ENCODE measurements at regions not wholly inside any gene's neighbourhood (a gene's known extent, or its start where the extent isn't known, plus 50 kb on each side); places are given as distances from the start of the nearest gene placed in this dataset.

GRCh38 chr9:7304627-7304995 is 495.0 kb downstream of the DMAC1 start:
- H3K9me2 ChIP-seq (ENCODE audit: insufficient read depth), result no peaks in the 10 kb centered on the region
- no peak overlapping the region for H3K27ac ChIP-seq
- CTCF ChIA-PET, result no interaction called here
- H3K4me3 ChIP-seq, result no peak overlapping the region
- H3K36me3 ChIP-seq (ENCODE audit: low read depth), result no peaks in the 10 kb centered on the region
- H3K27me3 ChIP-seq (ENCODE audit: insufficient read depth, low read depth), result peaks cover 34% of the 10 kb centered on the region
- no peaks in the 10 kb centered on the region for H3K79me2 ChIP-seq (ENCODE audit: low read depth)
- TF ChIP-seq CTCF (conservative IDR thresholded peaks at IDR 0.05), result no peak
- TF ChIP-seq EZH2 (IDR thresholded peaks at IDR 0.05; ENCODE audit: low read depth), result no peak
- intact Hi-C loops (cut with micrococcal nuclease; ENCODE audit: unreplicated experiment), result no loop called here
- no peaks in the 10 kb centered on the region for H3F3A ChIP-seq (ENCODE audit: insufficient read depth, low read depth)
- BruUV-seq (replicated peaks), result no TSS peak
- H3K4me1 ChIP-seq (replicated peaks; ENCODE audit: insufficient read depth), result no peaks in the 10 kb centered on the region
- H4K20me1 ChIP-seq (ENCODE audit: insufficient read depth), result no peaks in the 10 kb centered on the region
- H3K4me2 ChIP-seq, result no peak overlapping the region
- no peak for DNase-seq
- no peaks in the 10 kb centered on the region for H3K9me3 ChIP-seq (ENCODE audit: insufficient read depth, low read depth)
- no peak overlapping the region for H2AFZ ChIP-seq
- POLR2A ChIA-PET (ENCODE audit: unreplicated experiment), result no interaction called here

GRCh38 chr9:7303907-7304626 is 495.5 kb downstream of the DMAC1 start:
- no peak for DNase-seq
- CTCF ChIA-PET, result no interaction called here

GRCh38 chr9:7300484-7300883 is 499.1 kb downstream of the DMAC1 start:
- Histone ChIP-seq H2AFZ (no peak overlapping the region), H3K4me1 (replicated peaks; ENCODE audit: insufficient read depth) (no peaks in the 10 kb centered on the region), H3K4me3 (no peak overlapping the region), H3K4me2 (no peak overlapping the region), H3K9me2 (ENCODE audit: insufficient read depth) (no peaks in the 10 kb centered on the region), H3K27me3 (ENCODE audit: insufficient read depth, low read depth) (peaks cover 44% of the 10 kb centered on the region), H3K9me3 (ENCODE audit: insufficient read depth, low read depth) (no peaks in the 10 kb centered on the region), H3K79me2 (ENCODE audit: low read depth) (no peaks in the 10 kb centered on the region), H3K36me3 (ENCODE audit: low read depth) (no peaks in the 10 kb centered on the region), H3F3A (ENCODE audit: insufficient read depth, low read depth) (no peaks in the 10 kb centered on the region), H4K20me1 (ENCODE audit: insufficient read depth) (no peaks in the 10 kb centered on the region), H3K27ac (no peak overlapping the region)
- no peak for DNase-seq
- POLR2A ChIA-PET (ENCODE audit: unreplicated experiment), result no interaction called here
- TF ChIP-seq CTCF (conservative IDR thresholded peaks at IDR 0.05), result no peak
- TF ChIP-seq EZH2 (IDR thresholded peaks at IDR 0.05; ENCODE audit: low read depth), result no peak
- BruUV-seq (replicated peaks), result no TSS peak
- CTCF ChIA-PET, result no interaction called here
- intact Hi-C loops (cut with micrococcal nuclease; ENCODE audit: unreplicated experiment), result no loop called here

More at GRCh38 chr9:7303907-7304626, 495.5 kb downstream of the DMAC1 start:
- H3K9me3 ChIP-seq (ENCODE audit: insufficient read depth, low read depth), result no peaks in the 10 kb centered on the region
- H3K4me3 ChIP-seq, result no peak overlapping the region
- no peaks in the 10 kb centered on the region for H3K4me1 ChIP-seq (replicated peaks; ENCODE audit: insufficient read depth)
- no peaks in the 10 kb centered on the region for H4K20me1 ChIP-seq (ENCODE audit: insufficient read depth)
- POLR2A ChIA-PET (ENCODE audit: unreplicated experiment), result no interaction called here
- no peak overlapping the region for H3K4me2 ChIP-seq
- no peaks in the 10 kb centered on the region for H3K79me2 ChIP-seq (ENCODE audit: low read depth)
- H3K27me3 ChIP-seq (ENCODE audit: insufficient read depth, low read depth), result peaks cover 35% of the 10 kb centered on the region
- no peaks in the 10 kb centered on the region for H3K9me2 ChIP-seq (ENCODE audit: insufficient read depth)
- no peak overlapping the region for H2AFZ ChIP-seq
- no peaks in the 10 kb centered on the region for H3F3A ChIP-seq (ENCODE audit: insufficient read depth, low read depth)
- no peak overlapping the region for H3K27ac ChIP-seq
- BruUV-seq (replicated peaks), result no TSS peak
- no peak for TF ChIP-seq EZH2 (IDR thresholded peaks at IDR 0.05; ENCODE audit: low read depth)
- no peak for TF ChIP-seq CTCF (conservative IDR thresholded peaks at IDR 0.05)
- intact Hi-C loops (cut with micrococcal nuclease; ENCODE audit: unreplicated experiment), result no loop called here
- no peaks in the 10 kb centered on the region for H3K36me3 ChIP-seq (ENCODE audit: low read depth)
